OCI-LY3 (cell line): ENCODE measurements at regions not wholly inside any gene's neighbourhood (a gene's known extent, or its start where the extent isn't known, plus 50 kb on each side); places are given as distances from the start of the nearest gene placed in this dataset.

Experiments used
- EZH2phosphoT487 ChIP-seq: fragments of 200-600 bp; shearing (Covaris generic); IDR thresholded peaks from 2 replicates; pipeline ENCODE4 v1.6.1; 2018; ENCODE audit warnings: antibody characterized with exemption, mixed run types, low read depth
- TF ChIP-seq, protein P1 (sequence below): fragments of 200-600, 300-600 bp; sonication (generic); IDR thresholded peaks from 2 replicates; pipeline ENCODE4 v1.5.1; 2014; ENCODE audit warnings: antibody characterized with exemption, low read length, low read depth

DNA sequence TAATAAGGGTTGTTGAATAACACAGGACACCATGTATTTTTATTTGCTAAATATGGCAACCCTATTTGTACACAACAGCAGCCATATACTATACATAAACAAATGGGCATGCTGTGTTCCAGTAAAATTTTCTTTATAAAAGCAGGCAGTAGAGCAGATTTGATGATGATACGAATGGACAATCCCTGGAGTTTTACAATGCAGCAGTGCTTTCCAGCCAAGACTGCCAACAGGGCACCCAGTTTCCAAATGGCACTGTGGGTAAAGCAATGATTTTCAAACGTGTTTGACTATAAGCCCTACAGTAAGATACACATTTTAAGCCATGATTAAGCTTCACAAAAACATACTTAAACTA, 282.7 kb downstream of the NUAK1 start:
- TF ChIP-seq, protein P1, sequence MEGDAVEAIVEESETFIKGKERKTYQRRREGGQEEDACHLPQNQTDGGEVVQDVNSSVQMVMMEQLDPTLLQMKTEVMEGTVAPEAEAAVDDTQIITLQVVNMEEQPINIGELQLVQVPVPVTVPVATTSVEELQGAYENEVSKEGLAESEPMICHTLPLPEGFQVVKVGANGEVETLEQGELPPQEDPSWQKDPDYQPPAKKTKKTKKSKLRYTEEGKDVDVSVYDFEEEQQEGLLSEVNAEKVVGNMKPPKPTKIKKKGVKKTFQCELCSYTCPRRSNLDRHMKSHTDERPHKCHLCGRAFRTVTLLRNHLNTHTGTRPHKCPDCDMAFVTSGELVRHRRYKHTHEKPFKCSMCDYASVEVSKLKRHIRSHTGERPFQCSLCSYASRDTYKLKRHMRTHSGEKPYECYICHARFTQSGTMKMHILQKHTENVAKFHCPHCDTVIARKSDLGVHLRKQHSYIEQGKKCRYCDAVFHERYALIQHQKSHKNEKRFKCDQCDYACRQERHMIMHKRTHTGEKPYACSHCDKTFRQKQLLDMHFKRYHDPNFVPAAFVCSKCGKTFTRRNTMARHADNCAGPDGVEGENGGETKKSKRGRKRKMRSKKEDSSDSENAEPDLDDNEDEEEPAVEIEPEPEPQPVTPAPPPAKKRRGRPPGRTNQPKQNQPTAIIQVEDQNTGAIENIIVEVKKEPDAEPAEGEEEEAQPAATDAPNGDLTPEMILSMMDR, result no peak
- TF ChIP-seq EZH2phosphoT487, result no peak
